Naive thymus-derived CD4-positive, alpha-beta T cell (primary cell): ENCODE measurements at regions not wholly inside any gene's neighbourhood (a gene's known extent, or its start where the extent isn't known, plus 50 kb on each side); places are given as distances from the start of the nearest gene placed in this dataset.

Source experiments
- ATAC-seq: fragments of 150-1000 bp; cut with Tn5 transposase; 2 replicates; pipeline ENCODE4 v1.10.0; 2021; ENCODE audit warnings: mild to moderate bottlenecking, moderate library complexity
- CTCF ChIA-PET: fragments of 350-600 bp; sonication (Branson Sonifier 250); formaldehyde crosslinking; loops from one replicate; lab custom pipeline; 2021; ENCODE audit warnings: antibody characterized with exemption; lab: Charles Lee
- POLR2A ChIA-PET: fragments of 350-600 bp; sonication (Branson Sonifier 250); formaldehyde crosslinking; loops from one replicate; lab custom pipeline; 2021; ENCODE audit warnings: antibody characterized with exemption, inconsistent platforms; lab: Charles Lee
- DNase-seq, 9 donors: peaks; one replicate each; pipeline versions ENCODE4 v3.0.0 to v3.0.0-alpha.2; 2020 to 2022; ENCODE audit warnings: mixed read lengths in 1 of 9
- H3K27ac ChIP-seq: one replicate; pipeline ENCODE4 v1.7.0; 2013; ENCODE audit warnings: mild to moderate bottlenecking, low read depth, low read length, moderate library complexity
- H3K27me3 ChIP-seq, 2 donors: one replicate each; pipeline ENCODE4 v1.7.0; 2013; ENCODE audit warnings: low read length in 2 of 2, mild to moderate bottlenecking in 2 of 2, moderate library complexity in 2 of 2; ENCODE audit not compliant: control insufficient read depth in 2 of 2, insufficient read depth in 2 of 2
- H3K36me3 ChIP-seq, 3 experiments: 1 replicate in 2 of 3; 2 replicates in 1 of 3; pipeline ENCODE4 v1.7.0; 2013; ENCODE audit warnings: low read length in 3 of 3, mild to moderate bottlenecking in 3 of 3, moderate library complexity in 1 of 3; ENCODE audit not compliant: insufficient read depth in 3 of 3, control insufficient read depth in 2 of 3
- H3K4me1 ChIP-seq, 2 donors: one replicate each; pipeline ENCODE4 v1.7.0; 2013; ENCODE audit warnings: low read length in 2 of 2, mild to moderate bottlenecking in 2 of 2, moderate library complexity in 1 of 2; ENCODE audit not compliant: control insufficient read depth in 2 of 2, insufficient read depth in 2 of 2
- H3K4me3 ChIP-seq: 2 replicates; pipeline ENCODE4 v1.7.0; 2013; ENCODE audit warnings: mild to moderate bottlenecking, low read length
- H3K9me3 ChIP-seq, 3 experiments: 1 replicate in 2 of 3; 2 replicates in 1 of 3; pipeline ENCODE4 v1.7.0; 2013; ENCODE audit warnings: low read length in 3 of 3; ENCODE audit not compliant: control insufficient read depth in 2 of 3
- H3K27ac Mint-ChIP-seq, 9 donors: one replicate each; pipeline ENCODE4 v1.8.0; 2020 to 2022; ENCODE audit warnings: mixed read lengths in 9 of 9, mild to moderate bottlenecking in 8 of 9, moderate library complexity in 5 of 9, inconsistent platforms in 2 of 9
- H3K27me3 Mint-ChIP-seq, 5 donors: one replicate each; pipeline ENCODE4 v1.8.0; 2021 to 2022; ENCODE audit warnings: mixed read lengths in 5 of 5, mild to moderate bottlenecking in 1 of 5
- H3K36me3 Mint-ChIP-seq, 5 donors: one replicate each; pipeline ENCODE4 v1.8.0; 2020 to 2022; ENCODE audit warnings: mixed read lengths in 5 of 5, mild to moderate bottlenecking in 3 of 5, inconsistent platforms in 1 of 5
- H3K4me1 Mint-ChIP-seq, 7 donors: one replicate each; pipeline ENCODE4 v1.8.0; 2020 to 2022; ENCODE audit warnings: mixed read lengths in 7 of 7, mild to moderate bottlenecking in 3 of 7, inconsistent platforms in 1 of 7
- H3K4me3 Mint-ChIP-seq, 10 donors: one replicate each; pipeline ENCODE4 v1.8.0; 2020 to 2022; ENCODE audit warnings: mild to moderate bottlenecking in 10 of 10, mixed read lengths in 10 of 10, moderate library complexity in 6 of 10, inconsistent platforms in 2 of 10
- H3K9me3 Mint-ChIP-seq, 11 donors: one replicate each; pipeline ENCODE4 v1.8.0; 2020 to 2022; ENCODE audit warnings: mixed read lengths in 11 of 11, mild to moderate bottlenecking in 4 of 11, inconsistent platforms in 1 of 11, moderate library complexity in 1 of 11
- intact Hi-C, 2 donors: fragments of 100-400 bp; cut with micrococcal nuclease; formaldehyde crosslinking; loops; one replicate each; pipeline ENCODE4 v1.15.1; 2023

GRCh38 chr1:66450847-66451246 is 83.1 kb upstream of the SGIP1 start:
- DNase-seq: no peak
- no peak overlapping the region for H3K4me3 ChIP-seq
- ChIA-PET CTCF (interaction anchor here (0.5 to 2.8 kb wide), 11 partner anchors 43 to 493 kb away, joined by 3 to 20 read pairs (median 4); no protein-coding TSS in a partner anchor), POLR2A (no interaction called here)
- H3K36me3 ChIP-seq: no peaks in the 10 kb centered on the region
- H3K27ac ChIP-seq: no peak overlapping the region
- Mint-ChIP-seq H3K4me1 (peaks cover under 1 to 8% (median 7%) of the 10 kb centered on the region in 7 donors), H3K27me3 (peaks cover 0 to 34% (median 0%) of the 10 kb centered on the region in 5 donors), H3K9me3 (no peaks in the 10 kb centered on the region), H3K36me3 (no peaks in the 10 kb centered on the region), H3K27ac (no peak overlapping the region), H3K4me3 (no peak overlapping the region)
- H3K27me3 ChIP-seq: no peaks in the 10 kb centered on the region
- no peak for ATAC-seq
- H3K9me3 ChIP-seq: no peaks in the 10 kb centered on the region
- intact Hi-C loops: no loop called here
- H3K4me1 ChIP-seq: peaks cover 5 to 6% of the 10 kb centered on the region in 2 donors

GRCh38 chr1:66452162-66452561 is 81.8 kb upstream of the SGIP1 start:
- DNase-seq (no peak), ATAC-seq (no peak)
- Histone ChIP-seq H3K9me3 (no peaks in the 10 kb centered on the region), H3K4me1 (no peaks in the 10 kb centered on the region), H3K4me3 (no peak overlapping the region), H3K36me3 (no peaks in the 10 kb centered on the region), H3K27me3 (no peaks in the 10 kb centered on the region), H3K27ac (no peak overlapping the region)
- H3K27me3 Mint-ChIP-seq: peaks cover 0 to 35% (median 0%) of the 10 kb centered on the region in 5 donors
- ChIA-PET POLR2A (no interaction called here), CTCF (no interaction called here)
- no peak overlapping the region for H3K4me3 Mint-ChIP-seq
- no peaks in the 10 kb centered on the region for H3K4me1 Mint-ChIP-seq
- no peaks in the 10 kb centered on the region for H3K9me3 Mint-ChIP-seq
- intact Hi-C loops: no loop called here
- no peaks in the 10 kb centered on the region for H3K36me3 Mint-ChIP-seq
- H3K27ac Mint-ChIP-seq: no peak overlapping the region

GRCh38 chr1:66452982-66453381 is 81.0 kb upstream of the SGIP1 start:
- ATAC-seq (no peak), DNase-seq (no peak)
- no peaks in the 10 kb centered on the region for H3K9me3 ChIP-seq
- H3K36me3 Mint-ChIP-seq: no peaks in the 10 kb centered on the region
- intact Hi-C loops: no loop called here
- H3K4me1 ChIP-seq: no peaks in the 10 kb centered on the region
- no peak overlapping the region for H3K27ac ChIP-seq
- no peaks in the 10 kb centered on the region for H3K36me3 ChIP-seq
- H3K4me3 ChIP-seq: no peak overlapping the region
- peaks cover 0 to 35% (median 0%) of the 10 kb centered on the region in 5 donors for H3K27me3 Mint-ChIP-seq
- no peak overlapping the region for H3K27ac Mint-ChIP-seq
- H3K9me3 Mint-ChIP-seq: no peaks in the 10 kb centered on the region
- no peaks in the 10 kb centered on the region for H3K4me1 Mint-ChIP-seq
- no peak overlapping the region for H3K4me3 Mint-ChIP-seq
- ChIA-PET CTCF (no interaction called here), POLR2A (no interaction called here)
- H3K27me3 ChIP-seq: no peaks in the 10 kb centered on the region

- DNase-seq (no peak), ATAC-seq (no peak)
- H3K27ac ChIP-seq: no peak overlapping the region
- POLR2A ChIA-PET: no interaction called here
- CTCF ChIA-PET: no interaction called here
- no peaks in the 10 kb centered on the region for H3K4me1 ChIP-seq
- Mint-ChIP-seq H3K4me3 (no peak overlapping the region), H3K27ac (no peak overlapping the region), H3K4me1 (no peaks in the 10 kb centered on the region), H3K27me3 (peaks cover 0 to 28% (median 0%) of the 10 kb centered on the region in 5 donors), H3K9me3 (peaks cover 0 to 11% (median 8%) of the 10 kb centered on the region in 11 donors), H3K36me3 (peaks cover 0 to 8% (median 0%) of the 10 kb centered on the region in 5 donors)
- no peak overlapping the region for H3K4me3 ChIP-seq
- no peaks in the 10 kb centered on the region for H3K27me3 ChIP-seq
- intact Hi-C loops: no loop called here
- no peaks in the 10 kb centered on the region for H3K9me3 ChIP-seq
- H3K36me3 ChIP-seq: no peaks in the 10 kb centered on the region
These were observed 78.5 kb upstream of the SGIP1 start for GRCh38 chr1:66455446-66455845.

GRCh38 chr1:66460776-66461175 is 73.2 kb upstream of the SGIP1 start:
- Histone ChIP-seq H3K36me3 (no peaks in the 10 kb centered on the region), H3K27me3 (no peaks in the 10 kb centered on the region), H3K9me3 (no peaks in the 10 kb centered on the region), H3K27ac (no peak overlapping the region), H3K4me3 (no peak overlapping the region), H3K4me1 (no peaks in the 10 kb centered on the region)
- no peak for ATAC-seq
- DNase-seq: no peak
- Mint-ChIP-seq H3K27me3 (peaks cover 0 to 29% (median 4%) of the 10 kb centered on the region in 5 donors), H3K4me3 (no peak overlapping the region), H3K9me3 (peaks cover 5 to 42% (median 18%) of the 10 kb centered on the region in 11 donors), H3K27ac (no peak overlapping the region), H3K4me1 (no peaks in the 10 kb centered on the region), H3K36me3 (peaks cover 0 to 16% (median 5%) of the 10 kb centered on the region in 5 donors)
- ChIA-PET CTCF (no interaction called here), POLR2A (no interaction called here)
- intact Hi-C loops: no loop called here

- H3K4me3 ChIP-seq: no peak overlapping the region
- no peak overlapping the region for H3K27ac ChIP-seq
- no peaks in the 10 kb centered on the region for H3K27me3 ChIP-seq
- ATAC-seq (no peak), DNase-seq (no peak)
- no peaks in the 10 kb centered on the region for H3K4me1 Mint-ChIP-seq
- ChIA-PET POLR2A (no interaction called here), CTCF (interaction anchor here (1.0 kb wide), 1 partner anchor 502 kb away, joined by 3 read pairs; no protein-coding TSS in a partner anchor)
- peaks cover 0 to 16% (median 5%) of the 10 kb centered on the region in 5 donors for H3K36me3 Mint-ChIP-seq
- H3K9me3 ChIP-seq: no peaks in the 10 kb centered on the region
- H3K4me3 Mint-ChIP-seq: peak overlapping the region in 1 of 10 donors; percentile 5
- peaks cover 5 to 42% (median 18%) of the 10 kb centered on the region in 11 donors for H3K9me3 Mint-ChIP-seq
- no peaks in the 10 kb centered on the region for H3K36me3 ChIP-seq
- peaks cover 0 to 33% (median 9%) of the 10 kb centered on the region in 5 donors for H3K27me3 Mint-ChIP-seq
- intact Hi-C loops: no loop called here
- H3K4me1 ChIP-seq: no peaks in the 10 kb centered on the region
- no peak overlapping the region for H3K27ac Mint-ChIP-seq
These were observed 71.6 kb upstream of the SGIP1 start for GRCh38 chr1:66462313-66462712.

GRCh38 chr1:66464351-66464750 is 69.6 kb upstream of the SGIP1 start:
- no peak overlapping the region for H3K27ac Mint-ChIP-seq
- no peak overlapping the region for H3K27ac ChIP-seq
- no peak overlapping the region for H3K4me3 ChIP-seq
- ChIA-PET POLR2A (interaction anchor here (0.6 kb wide), 1 partner anchor 128 kb away, joined by 4 read pairs; no protein-coding TSS in a partner anchor), CTCF (interaction anchor here (0.8 kb wide), 1 partner anchor 72 kb away, joined by 3 read pairs; no protein-coding TSS in a partner anchor)
- no peaks in the 10 kb centered on the region for H3K27me3 ChIP-seq
- H3K4me3 Mint-ChIP-seq: no peak overlapping the region
- peaks cover 5 to 42% (median 18%) of the 10 kb centered on the region in 11 donors for H3K9me3 Mint-ChIP-seq
- intact Hi-C loops: no loop called here
- H3K4me1 Mint-ChIP-seq: no peaks in the 10 kb centered on the region
- peaks cover 8 to 37% (median 17%) of the 10 kb centered on the region in 5 donors for H3K27me3 Mint-ChIP-seq
- no peak for DNase-seq
- ATAC-seq: no peak
- H3K9me3 ChIP-seq: no peaks in the 10 kb centered on the region
- H3K4me1 ChIP-seq: no peaks in the 10 kb centered on the region
- H3K36me3 ChIP-seq: no peaks in the 10 kb centered on the region
- H3K36me3 Mint-ChIP-seq: peaks cover 0 to 16% (median 5%) of the 10 kb centered on the region in 5 donors
